DOHH2 (cell line): ENCODE measurements at regions not wholly inside any gene's neighbourhood (a gene's known extent, or its start where the extent isn't known, plus 50 kb on each side); places are given as distances from the start of the nearest gene placed in this dataset.

Source experiments
- CTCF ChIP-seq: fragments of 200-600 bp; sonication (generic); IDR thresholded peaks from one replicate; pipeline ENCODE4 v1.5.1; 2014; ENCODE audit warnings: antibody characterized with exemption, mild to moderate bottlenecking, low read depth, low read length; ENCODE audit not compliant: poor library complexity, severe bottlenecking
- EZH2phosphoT487 ChIP-seq: fragments of 200-600 bp; sonication (generic); IDR thresholded peaks from 2 replicates; pipeline ENCODE4 v1.6.1; 2017; ENCODE audit warnings: borderline replicate concordance, mild to moderate bottlenecking, antibody characterized with exemption, low read length, moderate library complexity, mixed read lengths

DNA sequence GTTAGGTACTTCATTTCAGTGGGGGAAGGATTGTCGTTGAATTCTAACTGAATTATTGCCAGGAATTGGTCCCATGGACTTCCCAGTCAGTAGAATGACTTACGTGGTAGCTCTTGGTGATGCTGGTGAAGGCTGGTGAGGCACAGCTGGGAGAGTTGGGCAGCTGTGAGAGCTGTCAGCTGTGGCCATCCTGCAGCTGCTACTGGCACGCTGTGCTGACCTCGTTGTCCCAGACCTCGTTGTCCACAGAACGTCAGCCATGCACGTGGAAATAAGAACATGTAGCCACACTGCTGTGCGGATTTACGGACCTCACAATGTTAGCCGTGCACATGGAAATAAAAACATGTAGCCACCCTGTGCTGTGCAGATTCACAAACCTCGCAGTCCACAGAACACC, 102.3 kb downstream of the NPIPB11 start:
- TF ChIP-seq CTCF, result no peak
- TF ChIP-seq EZH2phosphoT487, result no peak
